GM23338 (cell line): ENCODE measurements at regions not wholly inside any gene's neighbourhood (a gene's known extent, or its start where the extent isn't known, plus 50 kb on each side); places are given as distances from the start of the nearest gene placed in this dataset.

Experiments
- ATAC-seq: fragments of 200-7000 bp; cut with Tn5 transposase; 3 replicates; pipeline ENCODE4 v1.9.1; 2020
- DNase-seq: peaks from one replicate; pipeline ENCODE4 v3.0.0-alpha.2; 2015; ENCODE audit warnings: low spot score
- H2AFZ ChIP-seq: fragments of 200-600 bp; sonication (generic); 2 replicates; pipeline ENCODE4 v1.8.0; 2016; ENCODE audit warnings: antibody characterized with exemption, mild to moderate bottlenecking, moderate library complexity
- H3F3A ChIP-seq: fragments of 200-600 bp; sonication (generic); replicated peaks from 2 replicates; pipeline ENCODE4 v1.8.0; 2017; ENCODE audit warnings: antibody characterized with exemption, mixed run types, low read depth
- H3K27ac ChIP-seq: fragments of 200-600 bp; sonication (generic); 2 replicates; pipeline ENCODE4 v1.6.1; 2016; ENCODE audit warnings: low read depth
- H3K27me3 ChIP-seq: fragments of 200-600 bp; sonication (generic); 2 replicates; pipeline ENCODE4 v1.8.0; 2016; ENCODE audit warnings: mild to moderate bottlenecking, mixed run types, moderate library complexity; ENCODE audit not compliant: insufficient read depth
- H3K36me3 ChIP-seq: fragments of 200-600 bp; sonication (generic); 2 replicates; pipeline ENCODE4 v1.8.0; 2016; ENCODE audit warnings: mild to moderate bottlenecking; ENCODE audit not compliant: insufficient read depth
- H3K4me1 ChIP-seq: fragments of 200-600 bp; sonication (generic); 2 replicates; pipeline ENCODE4 v1.8.0; 2016; ENCODE audit warnings: mild to moderate bottlenecking, moderate library complexity; ENCODE audit not compliant: insufficient read depth
- H3K4me2 ChIP-seq: fragments of 200-600 bp; sonication (generic); 2 replicates; pipeline ENCODE4 v1.7.1; 2017; ENCODE audit warnings: mixed run types
- H3K4me3 ChIP-seq: fragments of 200-600 bp; sonication (generic); 2 replicates; pipeline ENCODE4 v1.6.1; 2016; ENCODE audit warnings: mixed run types
- H3K79me2 ChIP-seq: fragments of 200-600 bp; sonication (generic); replicated peaks from 2 replicates; pipeline ENCODE4 v1.8.0; 2017; ENCODE audit warnings: mild to moderate bottlenecking; ENCODE audit not compliant: insufficient read depth
- H3K9me2 ChIP-seq: fragments of 200-600 bp; sonication (generic); 2 replicates; pipeline ENCODE4 v1.8.0; 2017; ENCODE audit not compliant: insufficient read depth
- H4K20me1 ChIP-seq: fragments of 200-600 bp; sonication (generic); replicated peaks from 2 replicates; pipeline ENCODE4 v1.8.0; 2017; ENCODE audit warnings: mild to moderate bottlenecking; ENCODE audit not compliant: insufficient read depth
- H3K27ac Mint-ChIP-seq: 2 replicates; pipeline ENCODE4 v1.8.0; 2020; ENCODE audit warnings: inconsistent platforms, mild to moderate bottlenecking, moderate library complexity, mixed read lengths
- H3K27me3 Mint-ChIP-seq: 3 replicates; pipeline ENCODE4 v1.8.0; 2022; ENCODE audit warnings: low read depth, mild to moderate bottlenecking, moderate library complexity, mixed read lengths, inconsistent platforms; ENCODE audit not compliant: insufficient read depth, poor library complexity
- H3K36me3 Mint-ChIP-seq: 3 replicates; pipeline ENCODE4 v1.8.0; 2021; ENCODE audit warnings: low read depth, mild to moderate bottlenecking, inconsistent platforms, moderate library complexity, mixed read lengths
- H3K4me1 Mint-ChIP-seq: 3 replicates; pipeline ENCODE4 v1.8.0; 2020; ENCODE audit warnings: mild to moderate bottlenecking, inconsistent platforms, mixed read lengths
- H3K4me3 Mint-ChIP-seq: 3 replicates; pipeline ENCODE4 v1.8.0; 2021; ENCODE audit warnings: moderate library complexity, mild to moderate bottlenecking, inconsistent platforms, mixed read lengths
- H3K9me3 Mint-ChIP-seq: 3 replicates; pipeline ENCODE4 v1.8.0; 2020; ENCODE audit warnings: moderate library complexity, mild to moderate bottlenecking, inconsistent platforms, mixed read lengths
- CREB1 ChIP-seq: fragments of 250-450 bp; sonication (Bioruptor Pico); IDR thresholded peaks from 2 replicates; pipeline ENCODE4 v1.5.0; 2020; ENCODE audit warnings: low read depth, mild to moderate bottlenecking, moderate library complexity
- EZH2 ChIP-seq: fragments of 200-600 bp; sonication (generic); IDR thresholded peaks from one replicate; pipeline ENCODE4 v1.8.0; 2017; ENCODE audit warnings: antibody characterized with exemption, mild to moderate bottlenecking, low read depth; ENCODE audit not compliant: unreplicated experiment
- EZH2phosphoT487 ChIP-seq: fragments of 200-600 bp; sonication (generic); IDR thresholded peaks from one replicate; pipeline ENCODE4 v1.8.1; 2018; ENCODE audit warnings: antibody characterized with exemption; ENCODE audit not compliant: unreplicated experiment
- JUNB ChIP-seq: IDR thresholded peaks from one replicate; pipeline ENCODE4 v1.6.1; 2016; ENCODE audit warnings: antibody characterized with exemption; ENCODE audit not compliant: unreplicated experiment
- NANOG ChIP-seq: IDR thresholded peaks from 2 replicates; pipeline ENCODE4 v1.6.1; 2016; ENCODE audit warnings: antibody characterized with exemption, borderline replicate concordance
- POLR2AphosphoS5 ChIP-seq: IDR thresholded peaks from 2 replicates; pipeline ENCODE4 v1.6.1; 2016; ENCODE audit warnings: antibody characterized with exemption, low read depth
- STAT1 ChIP-seq: IDR thresholded peaks from one replicate; pipeline ENCODE4 v1.6.1; 2016; ENCODE audit warnings: antibody characterized with exemption; ENCODE audit not compliant: unreplicated experiment
- ZNF114 ChIP-seq: fragments of 250-450 bp; sonication (Bioruptor Pico); IDR thresholded peaks from 2 replicates; pipeline ENCODE4 v1.5.0; 2020; ENCODE audit warnings: mild to moderate bottlenecking, moderate library complexity
- ZNF331 ChIP-seq: fragments of 250-450 bp; sonication (Bioruptor Pico); IDR thresholded peaks from 2 replicates; pipeline ENCODE4 v1.5.0; 2020; ENCODE audit warnings: low read depth, mild to moderate bottlenecking, moderate library complexity
- TF ChIP-seq, protein P1 (sequence below): fragments of 250-450 bp; sonication (Bioruptor Pico); IDR thresholded peaks from 2 replicates; pipeline ENCODE4 v1.5.0; 2020; ENCODE audit warnings: mild to moderate bottlenecking, moderate library complexity
- TF ChIP-seq, protein P2 (sequence below): IDR thresholded peaks from one replicate; pipeline ENCODE4 v1.6.1; 2018; ENCODE audit warnings: antibody characterized with exemption; ENCODE audit not compliant: unreplicated experiment
- TF ChIP-seq, protein P3 (sequence below): IDR thresholded peaks from 2 replicates; pipeline ENCODE4 v1.6.1; 2016; ENCODE audit warnings: antibody characterized with exemption
- TF ChIP-seq, protein P4 (sequence below), 2 experiments: fragments of 200-600 bp in 1 of 2; sonication (generic) in 1 of 2; conservative IDR thresholded peaks; 2 replicates each; pipeline versions ENCODE4 v1.5.1 to v1.6.1; 2016 to 2017; ENCODE audit warnings: antibody characterized with exemption in 2 of 2, low read depth in 2 of 2, mild to moderate bottlenecking in 2 of 2, moderate library complexity in 1 of 2

DNA sequence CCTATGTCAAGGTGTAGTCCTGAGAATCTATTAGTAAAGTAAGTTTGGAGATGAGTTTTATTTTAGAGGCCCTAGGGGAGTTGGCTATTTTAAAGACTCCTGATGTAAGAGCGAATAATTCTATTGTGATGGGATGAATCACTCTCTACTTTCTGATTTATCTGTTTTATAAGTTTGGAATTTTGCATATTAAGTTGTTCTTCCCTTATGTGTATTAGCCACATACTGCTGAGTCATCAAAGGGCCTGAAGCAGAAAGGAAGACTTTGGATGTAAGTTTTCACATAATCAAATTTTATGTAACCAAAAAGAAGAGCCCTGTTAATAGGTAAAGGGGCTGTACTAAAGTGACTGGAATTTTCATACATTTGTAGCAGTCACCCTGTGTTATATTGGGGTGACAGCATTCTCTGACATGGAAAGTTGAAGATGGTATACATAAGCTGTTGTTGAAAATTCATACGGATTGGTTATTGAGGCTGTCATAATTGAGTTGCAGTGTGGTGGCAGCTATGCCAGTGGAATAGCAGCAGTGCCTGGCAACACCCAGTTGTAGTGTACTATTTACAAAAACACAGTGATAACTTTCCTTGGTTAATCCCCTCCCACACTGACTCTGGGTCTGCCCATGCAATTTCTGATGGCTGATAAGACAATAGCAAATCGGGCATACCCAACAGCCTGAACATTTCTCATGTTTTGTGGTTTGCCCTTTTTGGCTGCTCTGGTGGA is 90.6 kb upstream of the NTM start:
- Mint-ChIP-seq H3K27ac (no peak overlapping the region), H3K36me3 (peaks cover 45% of the 10 kb centered on the region), H3K9me3 (peaks cover 4% of the 10 kb centered on the region; the same call in 1 of the 3 replicates), H3K4me3 (no peak overlapping the region), H3K4me1 (peaks cover 59% of the 10 kb centered on the region), H3K27me3 (no peaks in the 10 kb centered on the region)
- peaks cover 30% of the 10 kb centered on the region; the same call in 1 of the 2 replicates for H4K20me1 ChIP-seq
- H3K27ac ChIP-seq: no peak overlapping the region
- H3K36me3 ChIP-seq: peaks cover 14% of the 10 kb centered on the region
- DNase-seq (no peak), ATAC-seq (no peak)
- H3K27me3 ChIP-seq: no peaks in the 10 kb centered on the region
- H2AFZ ChIP-seq: no peak overlapping the region
- TF ChIP-seq, protein P1, sequence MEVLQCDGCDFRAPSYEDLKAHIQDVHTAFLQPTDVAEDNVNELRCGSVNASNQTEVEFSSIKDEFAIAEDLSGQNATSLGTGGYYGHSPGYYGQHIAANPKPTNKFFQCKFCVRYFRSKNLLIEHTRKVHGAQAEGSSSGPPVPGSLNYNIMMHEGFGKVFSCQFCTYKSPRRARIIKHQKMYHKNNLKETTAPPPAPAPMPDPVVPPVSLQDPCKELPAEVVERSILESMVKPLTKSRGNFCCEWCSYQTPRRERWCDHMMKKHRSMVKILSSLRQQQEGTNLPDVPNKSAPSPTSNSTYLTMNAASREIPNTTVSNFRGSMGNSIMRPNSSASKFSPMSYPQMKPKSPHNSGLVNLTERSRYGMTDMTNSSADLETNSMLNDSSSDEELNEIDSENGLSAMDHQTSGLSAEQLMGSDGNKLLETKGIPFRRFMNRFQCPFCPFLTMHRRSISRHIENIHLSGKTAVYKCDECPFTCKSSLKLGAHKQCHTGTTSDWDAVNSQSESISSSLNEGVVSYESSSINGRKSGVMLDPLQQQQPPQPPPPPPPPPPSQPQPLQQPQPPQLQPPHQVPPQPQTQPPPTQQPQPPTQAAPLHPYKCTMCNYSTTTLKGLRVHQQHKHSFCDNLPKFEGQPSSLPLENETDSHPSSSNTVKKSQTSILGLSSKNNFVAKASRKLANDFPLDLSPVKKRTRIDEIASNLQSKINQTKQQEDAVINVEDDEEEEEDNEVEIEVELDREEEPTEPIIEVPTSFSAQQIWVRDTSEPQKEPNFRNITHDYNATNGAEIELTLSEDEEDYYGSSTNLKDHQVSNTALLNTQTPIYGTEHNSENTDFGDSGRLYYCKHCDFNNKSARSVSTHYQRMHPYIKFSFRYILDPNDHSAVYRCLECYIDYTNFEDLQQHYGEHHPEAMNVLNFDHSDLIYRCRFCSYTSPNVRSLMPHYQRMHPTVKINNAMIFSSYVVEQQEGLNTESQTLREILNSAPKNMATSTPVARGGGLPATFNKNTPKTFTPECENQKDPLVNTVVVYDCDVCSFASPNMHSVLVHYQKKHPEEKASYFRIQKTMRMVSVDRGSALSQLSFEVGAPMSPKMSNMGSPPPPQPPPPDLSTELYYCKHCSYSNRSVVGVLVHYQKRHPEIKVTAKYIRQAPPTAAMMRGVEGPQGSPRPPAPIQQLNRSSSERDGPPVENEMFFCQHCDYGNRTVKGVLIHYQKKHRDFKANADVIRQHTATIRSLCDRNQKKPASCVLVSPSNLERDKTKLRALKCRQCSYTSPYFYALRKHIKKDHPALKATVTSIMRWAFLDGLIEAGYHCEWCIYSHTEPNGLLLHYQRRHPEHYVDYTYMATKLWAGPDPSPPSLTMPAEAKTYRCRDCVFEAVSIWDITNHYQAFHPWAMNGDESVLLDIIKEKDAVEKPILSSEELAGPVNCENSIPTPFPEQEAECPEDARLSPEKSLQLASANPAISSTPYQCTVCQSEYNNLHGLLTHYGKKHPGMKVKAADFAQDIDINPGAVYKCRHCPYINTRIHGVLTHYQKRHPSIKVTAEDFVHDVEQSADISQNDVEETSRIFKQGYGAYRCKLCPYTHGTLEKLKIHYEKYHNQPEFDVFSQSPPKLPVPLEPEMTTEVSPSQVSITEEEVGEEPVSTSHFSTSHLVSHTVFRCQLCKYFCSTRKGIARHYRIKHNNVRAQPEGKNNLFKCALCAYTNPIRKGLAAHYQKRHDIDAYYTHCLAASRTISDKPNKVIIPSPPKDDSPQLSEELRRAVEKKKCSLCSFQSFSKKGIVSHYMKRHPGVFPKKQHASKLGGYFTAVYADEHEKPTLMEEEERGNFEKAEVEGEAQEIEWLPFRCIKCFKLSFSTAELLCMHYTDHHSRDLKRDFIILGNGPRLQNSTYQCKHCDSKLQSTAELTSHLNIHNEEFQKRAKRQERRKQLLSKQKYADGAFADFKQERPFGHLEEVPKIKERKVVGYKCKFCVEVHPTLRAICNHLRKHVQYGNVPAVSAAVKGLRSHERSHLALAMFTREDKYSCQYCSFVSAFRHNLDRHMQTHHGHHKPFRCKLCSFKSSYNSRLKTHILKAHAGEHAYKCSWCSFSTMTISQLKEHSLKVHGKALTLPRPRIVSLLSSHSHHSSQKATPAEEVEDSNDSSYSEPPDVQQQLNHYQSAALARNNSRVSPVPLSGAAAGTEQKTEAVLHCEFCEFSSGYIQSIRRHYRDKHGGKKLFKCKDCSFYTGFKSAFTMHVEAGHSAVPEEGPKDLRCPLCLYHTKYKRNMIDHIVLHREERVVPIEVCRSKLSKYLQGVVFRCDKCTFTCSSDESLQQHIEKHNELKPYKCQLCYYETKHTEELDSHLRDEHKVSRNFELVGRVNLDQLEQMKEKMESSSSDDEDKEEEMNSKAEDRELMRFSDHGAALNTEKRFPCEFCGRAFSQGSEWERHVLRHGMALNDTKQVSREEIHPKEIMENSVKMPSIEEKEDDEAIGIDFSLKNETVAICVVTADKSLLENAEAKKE: no peak
- TF ChIP-seq ZNF114 (CRISPR knock-in tag) (no peak), STAT1 (no peak), ZNF331 (CRISPR knock-in tag) (no peak), EZH2phosphoT487 (no peak), CREB1 (no peak), NANOG (no peak), POLR2AphosphoS5 (no peak), EZH2 (no peak), JUNB (no peak)
- TF ChIP-seq, protein P2, sequence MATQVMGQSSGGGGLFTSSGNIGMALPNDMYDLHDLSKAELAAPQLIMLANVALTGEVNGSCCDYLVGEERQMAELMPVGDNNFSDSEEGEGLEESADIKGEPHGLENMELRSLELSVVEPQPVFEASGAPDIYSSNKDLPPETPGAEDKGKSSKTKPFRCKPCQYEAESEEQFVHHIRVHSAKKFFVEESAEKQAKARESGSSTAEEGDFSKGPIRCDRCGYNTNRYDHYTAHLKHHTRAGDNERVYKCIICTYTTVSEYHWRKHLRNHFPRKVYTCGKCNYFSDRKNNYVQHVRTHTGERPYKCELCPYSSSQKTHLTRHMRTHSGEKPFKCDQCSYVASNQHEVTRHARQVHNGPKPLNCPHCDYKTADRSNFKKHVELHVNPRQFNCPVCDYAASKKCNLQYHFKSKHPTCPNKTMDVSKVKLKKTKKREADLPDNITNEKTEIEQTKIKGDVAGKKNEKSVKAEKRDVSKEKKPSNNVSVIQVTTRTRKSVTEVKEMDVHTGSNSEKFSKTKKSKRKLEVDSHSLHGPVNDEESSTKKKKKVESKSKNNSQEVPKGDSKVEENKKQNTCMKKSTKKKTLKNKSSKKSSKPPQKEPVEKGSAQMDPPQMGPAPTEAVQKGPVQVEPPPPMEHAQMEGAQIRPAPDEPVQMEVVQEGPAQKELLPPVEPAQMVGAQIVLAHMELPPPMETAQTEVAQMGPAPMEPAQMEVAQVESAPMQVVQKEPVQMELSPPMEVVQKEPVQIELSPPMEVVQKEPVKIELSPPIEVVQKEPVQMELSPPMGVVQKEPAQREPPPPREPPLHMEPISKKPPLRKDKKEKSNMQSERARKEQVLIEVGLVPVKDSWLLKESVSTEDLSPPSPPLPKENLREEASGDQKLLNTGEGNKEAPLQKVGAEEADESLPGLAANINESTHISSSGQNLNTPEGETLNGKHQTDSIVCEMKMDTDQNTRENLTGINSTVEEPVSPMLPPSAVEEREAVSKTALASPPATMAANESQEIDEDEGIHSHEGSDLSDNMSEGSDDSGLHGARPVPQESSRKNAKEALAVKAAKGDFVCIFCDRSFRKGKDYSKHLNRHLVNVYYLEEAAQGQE: no peak
- TF ChIP-seq, protein P3, sequence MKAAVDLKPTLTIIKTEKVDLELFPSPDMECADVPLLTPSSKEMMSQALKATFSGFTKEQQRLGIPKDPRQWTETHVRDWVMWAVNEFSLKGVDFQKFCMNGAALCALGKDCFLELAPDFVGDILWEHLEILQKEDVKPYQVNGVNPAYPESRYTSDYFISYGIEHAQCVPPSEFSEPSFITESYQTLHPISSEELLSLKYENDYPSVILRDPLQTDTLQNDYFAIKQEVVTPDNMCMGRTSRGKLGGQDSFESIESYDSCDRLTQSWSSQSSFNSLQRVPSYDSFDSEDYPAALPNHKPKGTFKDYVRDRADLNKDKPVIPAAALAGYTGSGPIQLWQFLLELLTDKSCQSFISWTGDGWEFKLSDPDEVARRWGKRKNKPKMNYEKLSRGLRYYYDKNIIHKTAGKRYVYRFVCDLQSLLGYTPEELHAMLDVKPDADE: no peak
- TF ChIP-seq, protein P4, sequence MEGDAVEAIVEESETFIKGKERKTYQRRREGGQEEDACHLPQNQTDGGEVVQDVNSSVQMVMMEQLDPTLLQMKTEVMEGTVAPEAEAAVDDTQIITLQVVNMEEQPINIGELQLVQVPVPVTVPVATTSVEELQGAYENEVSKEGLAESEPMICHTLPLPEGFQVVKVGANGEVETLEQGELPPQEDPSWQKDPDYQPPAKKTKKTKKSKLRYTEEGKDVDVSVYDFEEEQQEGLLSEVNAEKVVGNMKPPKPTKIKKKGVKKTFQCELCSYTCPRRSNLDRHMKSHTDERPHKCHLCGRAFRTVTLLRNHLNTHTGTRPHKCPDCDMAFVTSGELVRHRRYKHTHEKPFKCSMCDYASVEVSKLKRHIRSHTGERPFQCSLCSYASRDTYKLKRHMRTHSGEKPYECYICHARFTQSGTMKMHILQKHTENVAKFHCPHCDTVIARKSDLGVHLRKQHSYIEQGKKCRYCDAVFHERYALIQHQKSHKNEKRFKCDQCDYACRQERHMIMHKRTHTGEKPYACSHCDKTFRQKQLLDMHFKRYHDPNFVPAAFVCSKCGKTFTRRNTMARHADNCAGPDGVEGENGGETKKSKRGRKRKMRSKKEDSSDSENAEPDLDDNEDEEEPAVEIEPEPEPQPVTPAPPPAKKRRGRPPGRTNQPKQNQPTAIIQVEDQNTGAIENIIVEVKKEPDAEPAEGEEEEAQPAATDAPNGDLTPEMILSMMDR (conservative IDR thresholded peaks at IDR 0.05; ENCODE audit: low read depth in 2 of 2): no peak
- H3F3A ChIP-seq: no peaks in the 10 kb centered on the region
- H3K4me2 ChIP-seq: no peak overlapping the region
- peaks cover 99% of the 10 kb centered on the region for H3K79me2 ChIP-seq
- peaks cover 12% of the 10 kb centered on the region for H3K9me2 ChIP-seq
- peaks cover 54% of the 10 kb centered on the region for H3K4me1 ChIP-seq
- no peak overlapping the region for H3K4me3 ChIP-seq
